GM21447 (cell line): ENCODE measurements at regions not wholly inside any gene's neighbourhood (a gene's known extent, or its start where the extent isn't known, plus 50 kb on each side); places are given as distances from the start of the nearest gene placed in this dataset.
"Not testable (repeated sequence)": the region's sequence is repeated elsewhere in the genome, so short reads cannot be mapped to it uniquely, and the experiment has no call there.

Source experiments
- ATAC-seq: cut with Tn5 transposase; IDR thresholded peaks from one replicate; pipeline ENCODE4 v1.9.1; 2021; ENCODE audit not compliant: unreplicated experiment

DNA sequence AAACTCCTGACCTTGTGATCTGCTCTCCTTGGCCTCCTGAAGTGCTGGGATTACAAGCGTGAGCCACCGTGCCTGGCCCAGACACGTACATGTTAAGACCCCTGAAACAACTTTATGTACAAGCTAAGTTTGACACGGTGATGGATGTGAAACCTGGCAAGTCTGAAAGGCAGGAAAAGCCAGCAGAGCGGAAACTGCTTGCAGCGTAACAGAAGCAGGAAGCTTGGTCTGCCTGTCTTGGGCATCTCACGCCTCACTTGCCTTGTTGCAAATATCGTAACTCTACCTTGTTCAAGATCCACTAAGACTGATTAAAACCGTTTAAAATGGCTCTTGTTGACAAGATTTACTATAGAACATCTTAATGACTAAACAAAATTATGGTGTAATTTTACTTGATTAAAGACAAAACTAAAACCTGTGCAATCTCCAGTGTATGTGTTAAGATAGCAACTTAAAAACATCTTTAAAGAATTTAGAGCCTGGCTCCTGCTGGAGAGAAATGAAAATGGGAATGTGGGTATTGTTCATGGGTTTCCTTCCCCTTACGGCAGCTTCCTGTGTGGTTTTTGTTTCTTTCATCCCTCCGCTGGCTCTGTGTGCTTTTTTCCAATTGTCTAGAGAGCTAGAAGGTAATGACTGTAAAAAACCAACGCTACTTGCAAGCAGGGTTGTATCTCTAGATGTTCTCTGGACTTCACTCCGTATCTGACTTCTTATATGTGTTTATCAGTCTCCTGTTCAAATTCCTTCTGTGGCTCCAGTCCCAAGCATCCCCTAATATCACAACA, 477.6 kb downstream of the XYLT1 start:
- ATAC-seq = no peak

DNA sequence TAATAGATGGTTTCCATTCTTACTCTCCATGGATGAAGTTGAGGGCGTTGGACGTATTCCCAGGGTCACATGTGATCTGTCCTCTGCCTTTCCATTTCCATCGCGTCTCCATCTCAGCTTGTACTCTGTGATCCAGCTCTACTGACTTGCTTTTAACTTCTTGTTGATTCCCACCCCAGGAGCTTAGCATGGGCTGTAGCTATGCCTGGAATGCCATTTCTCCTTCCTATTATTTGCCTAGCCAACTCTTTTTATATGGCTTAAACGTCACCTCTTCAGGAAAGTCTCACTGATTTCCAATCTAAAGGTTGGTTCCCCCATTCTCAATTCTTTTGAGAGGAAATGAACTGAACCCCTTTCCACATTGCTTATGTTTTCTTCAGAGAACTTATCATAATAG, 475.9 kb downstream of the XYLT1 start:
- ATAC-seq = no peak

GRCh38 chr16:16996827-16997226, 473.9 kb downstream of the XYLT1 start:
- no peak for ATAC-seq

DNA sequence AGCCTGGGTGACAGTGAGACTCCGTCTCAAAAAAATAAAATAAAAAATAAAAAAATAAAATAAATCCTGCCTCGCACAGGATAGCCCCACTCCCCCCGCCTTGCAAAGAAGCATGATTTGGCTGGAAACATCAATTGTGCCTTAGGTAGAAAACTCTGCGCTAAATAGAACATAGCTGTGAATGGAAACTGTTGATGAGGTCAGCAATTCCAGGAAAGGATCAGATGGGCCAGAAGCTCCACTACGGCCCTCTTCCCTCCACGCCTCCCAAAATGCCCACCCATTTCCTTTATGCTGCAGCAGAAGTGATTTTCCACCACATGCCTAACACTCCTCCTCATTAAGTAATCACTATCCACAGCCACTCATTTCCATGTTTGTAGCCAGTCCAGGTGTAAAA, 473.4 kb downstream of the XYLT1 start:
- ATAC-seq = no peak

DNA sequence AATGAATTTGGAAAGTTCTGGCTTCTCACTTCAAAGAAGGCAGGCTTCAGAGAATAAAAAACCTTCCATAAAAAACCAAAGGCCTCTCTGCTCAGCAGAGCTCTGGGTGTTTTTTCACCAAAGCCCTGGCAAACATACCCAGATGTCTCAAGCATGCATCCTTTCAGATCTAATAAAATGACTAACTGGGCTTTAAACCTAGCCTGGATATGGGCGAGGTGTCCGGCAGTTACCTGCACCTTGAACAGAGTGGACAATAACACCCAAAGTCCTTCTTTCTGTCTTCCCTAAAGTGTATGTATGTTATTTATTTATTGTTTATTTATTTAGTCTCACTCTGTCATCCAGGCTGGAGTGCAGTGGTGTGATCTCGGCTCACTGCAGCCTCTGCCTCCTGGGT, 469.3 kb downstream of the XYLT1 start:
- no peak for ATAC-seq

DNA sequence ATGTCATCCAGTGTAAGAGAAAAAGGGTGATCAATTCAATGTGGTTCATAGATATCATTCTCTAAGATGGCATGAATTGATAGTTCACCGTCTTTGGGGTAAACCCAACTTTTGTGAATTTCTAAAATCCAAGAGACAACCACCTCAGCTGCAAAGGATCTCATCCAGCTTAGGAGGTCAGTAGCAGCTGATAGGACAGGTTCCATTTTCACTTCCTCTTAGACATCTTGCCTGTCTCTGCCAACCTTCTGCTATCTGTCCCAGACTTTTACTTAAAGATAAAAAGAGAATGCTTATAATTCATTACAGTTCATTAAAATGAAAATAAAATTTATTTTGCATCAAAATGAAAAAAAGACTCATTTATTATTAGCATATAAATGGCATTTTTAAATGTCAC, 468.2 kb downstream of the XYLT1 start:
- no peak for ATAC-seq

GRCh38 chr16:17005963-17006362, 464.8 kb downstream of the XYLT1 start:
- ATAC-seq = not testable (repeated sequence)

- ATAC-seq = no peak
Measured at GRCh38 chr16:17011712-17012111, 459.0 kb downstream of the XYLT1 start.

DNA sequence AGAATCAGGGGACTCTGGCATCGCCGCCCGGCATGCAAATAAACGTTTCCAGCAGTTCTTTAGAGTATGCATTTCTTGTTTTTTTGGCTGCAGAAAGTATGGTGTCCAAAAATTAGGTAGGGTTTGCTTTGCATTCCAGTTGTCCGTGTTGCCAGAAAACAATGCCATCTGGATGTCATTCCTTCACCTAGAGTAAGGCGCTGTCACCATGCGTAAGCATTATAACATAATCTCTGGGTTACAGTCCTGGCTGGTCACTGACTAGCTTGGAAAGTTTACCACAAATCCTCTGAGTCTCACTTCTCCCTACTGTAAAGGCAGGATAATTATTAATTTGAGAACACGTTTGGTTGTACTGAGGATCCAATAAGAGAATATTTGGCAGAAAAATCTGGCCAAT, 457.7 kb downstream of the XYLT1 start:
- no peak for ATAC-seq

- ATAC-seq = no peak
Measured at GRCh38 chr16:17014484-17015121, 456.2 kb downstream of the XYLT1 start.

DNA sequence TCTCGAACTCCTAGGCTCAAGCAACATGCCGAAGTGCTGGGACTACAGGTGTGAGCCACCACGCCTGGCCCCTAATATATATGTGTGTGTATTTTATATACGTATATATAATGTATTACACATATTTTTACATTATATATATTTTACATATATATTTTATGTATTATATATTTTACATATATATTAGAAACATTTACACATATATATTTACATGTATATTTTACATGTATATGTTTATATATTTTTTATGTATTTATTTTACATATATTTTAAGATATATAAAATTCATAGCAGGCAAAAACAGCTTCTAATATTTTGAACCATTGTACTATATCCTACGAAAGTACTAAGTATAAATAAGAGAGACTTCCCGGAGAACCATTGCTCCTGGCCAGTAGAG, 455.1 kb downstream of the XYLT1 start:
- no peak for ATAC-seq

- ATAC-seq = no peak
Measured at GRCh38 chr16:17017442-17017841, 453.3 kb downstream of the XYLT1 start.

DNA sequence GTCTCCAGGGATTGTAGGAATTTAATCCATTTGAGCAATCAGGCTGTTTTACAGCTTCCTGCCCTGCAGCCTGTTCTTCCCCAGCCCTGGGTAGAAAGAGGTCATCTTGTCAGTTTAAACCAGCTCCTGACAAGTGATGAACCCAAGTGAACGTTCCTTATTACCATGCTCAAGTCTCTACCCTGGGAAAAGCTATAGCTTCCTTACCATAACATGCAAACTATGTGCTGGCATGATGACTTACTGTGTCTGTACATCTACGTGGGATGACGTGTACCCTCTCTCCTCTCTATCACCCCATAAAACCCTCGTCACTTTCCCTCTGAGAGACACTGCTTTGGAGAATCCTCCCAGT, 452.2 kb downstream of the XYLT1 start:
- ATAC-seq = no peak

GRCh38 chr16:17019366-17019765, 451.4 kb downstream of the XYLT1 start:
- no peak for ATAC-seq

- ATAC-seq = no peak
Measured at GRCh38 chr16:17023606-17024005, 447.2 kb downstream of the XYLT1 start.

- ATAC-seq = no peak
Measured at GRCh38 chr16:17024514-17024913, 446.2 kb downstream of the XYLT1 start.

DNA sequence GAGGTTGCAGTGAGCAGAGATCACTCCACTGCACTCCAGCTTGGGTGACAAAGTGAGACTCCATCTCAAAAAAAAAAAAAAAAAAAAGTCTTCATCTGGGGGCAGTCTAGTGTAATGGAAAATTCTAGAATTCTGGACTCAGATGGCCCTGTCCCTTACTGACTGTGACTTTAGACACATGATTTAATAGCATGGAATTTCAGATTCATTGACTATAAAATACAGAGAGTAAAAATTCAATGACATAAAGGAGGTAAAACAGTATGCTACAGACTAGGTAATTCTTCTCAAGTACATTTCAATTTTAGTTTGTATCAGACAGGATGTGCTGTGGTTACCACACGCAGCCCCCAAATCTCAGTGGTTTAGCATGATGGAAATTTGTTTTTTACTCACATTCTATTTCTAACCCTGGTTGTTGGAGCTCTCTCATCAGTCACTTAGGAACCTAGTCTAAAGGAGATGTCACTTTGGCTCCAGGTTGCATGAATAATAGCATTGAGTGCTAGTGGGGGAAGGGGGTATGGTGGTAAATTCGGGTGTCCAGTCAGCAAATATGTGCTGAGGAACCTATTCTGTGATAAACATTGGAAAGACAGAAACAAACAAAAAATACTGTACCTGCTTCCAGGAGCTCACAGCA, 444.0 kb downstream of the XYLT1 start:
- ATAC-seq = peak; percentile 81

DNA sequence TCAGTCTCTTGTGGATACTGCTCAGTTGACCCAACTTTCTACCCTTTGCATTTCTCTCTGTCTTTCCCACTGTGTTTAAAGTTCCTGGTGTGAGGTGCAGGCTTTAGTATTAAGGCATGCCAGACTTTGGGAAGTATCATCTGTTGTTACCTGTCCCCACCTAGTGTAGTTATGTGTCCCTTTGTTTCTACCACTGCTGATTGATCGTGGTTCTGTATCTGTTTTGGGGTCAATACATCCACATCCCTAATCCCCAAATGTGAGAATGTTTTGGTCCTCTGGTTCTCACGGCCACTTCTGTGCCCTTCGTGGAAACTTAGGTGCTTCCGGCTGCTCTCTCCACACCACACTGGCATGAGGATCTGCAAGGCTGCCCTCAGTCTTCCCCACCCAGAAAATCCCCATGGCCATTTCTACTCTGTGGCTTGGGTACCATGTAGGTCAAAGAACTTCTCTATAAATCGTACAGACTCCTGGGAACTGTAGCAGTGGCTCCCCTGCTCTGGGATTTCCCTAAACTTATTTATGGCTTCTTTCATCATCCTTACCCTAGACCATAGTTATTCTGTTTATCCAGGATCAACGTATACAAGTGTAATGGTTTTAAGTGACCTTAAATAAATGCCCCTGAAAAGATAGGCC, 443.2 kb downstream of the XYLT1 start:
- no peak for ATAC-seq

GRCh38 chr16:17029602-17030350, 441.0 kb downstream of the XYLT1 start:
- no peak for ATAC-seq

- ATAC-seq = no peak
Measured at GRCh38 chr16:17031484-17032268, 439.1 kb downstream of the XYLT1 start.
